ENCODE measurements at regions not wholly inside any gene's neighbourhood (a gene's known extent, or its start where the extent isn't known, plus 50 kb on each side); places are given as distances from the start of the nearest gene placed in this dataset.
"Not testable (repeated sequence)": the region's sequence is repeated elsewhere in the genome, so short reads cannot be mapped to it uniquely, and the experiment has no call there.

- no peak for DNase-seq (ENCODE audit: low spot score)
Measured at GRCh38 chr2:17255071-17255470, 263.2 kb downstream of the RAD51AP2 start.

- no peak for DNase-seq (ENCODE audit: low spot score)
Measured at GRCh38 chr2:17254421-17254820, 263.8 kb downstream of the RAD51AP2 start.

GRCh38 chr2:17252258-17252657, 266.0 kb downstream of the RAD51AP2 start:
- DNase-seq (ENCODE audit: low spot score): no peak

GRCh38 chr2:17251171-17251570, 267.1 kb downstream of the RAD51AP2 start:
- no peak for DNase-seq (ENCODE audit: low spot score)

GRCh38 chr2:17249249-17249648, 269.0 kb downstream of the RAD51AP2 start:
- DNase-seq (ENCODE audit: low spot score): no peak

GRCh38 chr2:17245906-17246305, 272.3 kb downstream of the RAD51AP2 start:
- DNase-seq (ENCODE audit: low spot score): no peak

- no peak for DNase-seq (ENCODE audit: low spot score)
Measured at GRCh38 chr2:17242813-17243485, 275.3 kb downstream of the RAD51AP2 start.

GRCh38 chr2:17239550-17239949, 278.7 kb downstream of the RAD51AP2 start:
- no peak for DNase-seq (ENCODE audit: low spot score)

GRCh38 chr2:17235167-17235566, 283.1 kb downstream of the RAD51AP2 start:
- no peak for DNase-seq (ENCODE audit: low spot score)

GRCh38 chr2:17232776-17233556, 285.3 kb downstream of the RAD51AP2 start:
- no peak for DNase-seq (ENCODE audit: low spot score)

- no peak for DNase-seq (ENCODE audit: low spot score)
Measured at GRCh38 chr2:17231394-17231965, 286.8 kb downstream of the RAD51AP2 start.

GRCh38 chr2:17229414-17229813, 288.8 kb downstream of the RAD51AP2 start:
- DNase-seq (ENCODE audit: low spot score): no peak

- no peak for DNase-seq (ENCODE audit: low spot score)
Measured at GRCh38 chr2:17228461-17228860, 289.8 kb downstream of the RAD51AP2 start.

GRCh38 chr2:17227856-17228255, 290.4 kb downstream of the RAD51AP2 start:
- DNase-seq (ENCODE audit: low spot score): no peak

GRCh38 chr2:17226941-17227490, 291.2 kb downstream of the RAD51AP2 start:
- DNase-seq (ENCODE audit: low spot score): no peak

- no peak for DNase-seq (ENCODE audit: low spot score)
Measured at GRCh38 chr2:17223211-17223610, 295.0 kb downstream of the RAD51AP2 start.

- DNase-seq (ENCODE audit: low spot score): no peak
Measured at GRCh38 chr2:17208511-17208910, 309.7 kb downstream of the RAD51AP2 start.

GRCh38 chr2:17206771-17207170, 311.5 kb downstream of the RAD51AP2 start:
- no peak for DNase-seq (ENCODE audit: low spot score)

GRCh38 chr2:17204214-17204613, 314.0 kb downstream of the RAD51AP2 start:
- not testable (repeated sequence) for DNase-seq (ENCODE audit: low spot score)

GRCh38 chr2:17202628-17203027, 315.6 kb downstream of the RAD51AP2 start:
- not testable (repeated sequence) for DNase-seq (ENCODE audit: low spot score)

- no peak for DNase-seq (ENCODE audit: low spot score)
Measured at GRCh38 chr2:17199741-17200140, 318.5 kb downstream of the RAD51AP2 start.

- DNase-seq (ENCODE audit: low spot score): no peak
Measured at GRCh38 chr2:17196380-17196779, 321.9 kb downstream of the RAD51AP2 start.

GRCh38 chr2:17195016-17195415, 323.2 kb downstream of the RAD51AP2 start:
- DNase-seq (ENCODE audit: low spot score): no peak

Data from CD4-positive, alpha-beta T cell treated with Interleukin-15 for 4 hours (primary cell).